ENCODE measurements at regions not wholly inside any gene's neighbourhood (a gene's known extent, or its start where the extent isn't known, plus 50 kb on each side); places are given as distances from the start of the nearest gene placed in this dataset.
"Not testable (repeated sequence)": the region's sequence is repeated elsewhere in the genome, so short reads cannot be mapped to it uniquely, and the experiment has no call there.

- DNase-seq (ENCODE audit: low read depth in 2 of 2): no peak
These were observed 979.5 kb upstream of the FAM98A start for GRCh38 chr2:34578641-34579040.

- no peak for DNase-seq (ENCODE audit: low read depth in 2 of 2)
These were observed 971.3 kb upstream of the FAM98A start for GRCh38 chr2:34570266-34570872.

- DNase-seq (ENCODE audit: low read depth in 2 of 2): no peak
These were observed 968.0 kb upstream of the FAM98A start for GRCh38 chr2:34567128-34567527.

- DNase-seq (ENCODE audit: low read depth in 2 of 2): no peak
These were observed 953.2 kb upstream of the FAM98A start for GRCh38 chr2:34552337-34552736.

- no peak for DNase-seq (ENCODE audit: low read depth in 2 of 2)
These were observed 950.7 kb upstream of the FAM98A start for GRCh38 chr2:34549710-34550345.

GRCh38 chr2:34547900-34548299, 948.8 kb upstream of the FAM98A start:
- no peak for DNase-seq (ENCODE audit: low read depth in 2 of 2)

- DNase-seq (ENCODE audit: low read depth in 2 of 2): no peak
These were observed 948.2 kb upstream of the FAM98A start for GRCh38 chr2:34547340-34547739.

GRCh38 chr2:34545486-34546136, 946.5 kb upstream of the FAM98A start:
- DNase-seq (ENCODE audit: low read depth in 2 of 2): no peak

- DNase-seq (ENCODE audit: low read depth in 2 of 2): no peak
These were observed 935.7 kb upstream of the FAM98A start for GRCh38 chr2:34534761-34535160.

GRCh38 chr2:34534341-34534740, 935.2 kb upstream of the FAM98A start:
- DNase-seq (ENCODE audit: low read depth in 2 of 2): no peak

GRCh38 chr2:34533585-34534183, 934.6 kb upstream of the FAM98A start:
- DNase-seq (ENCODE audit: low read depth in 2 of 2): no peak

GRCh38 chr2:34529965-34530364, 930.9 kb upstream of the FAM98A start:
- no peak for DNase-seq (ENCODE audit: low read depth in 2 of 2)

GRCh38 chr2:34523958-34524514, 924.9 kb upstream of the FAM98A start:
- no peak for DNase-seq (ENCODE audit: low read depth in 2 of 2)

- DNase-seq (ENCODE audit: low read depth in 2 of 2): no peak
These were observed 920.6 kb upstream of the FAM98A start for GRCh38 chr2:34519659-34520058.

- DNase-seq (ENCODE audit: low read depth in 2 of 2): no peak
These were observed 899.5 kb upstream of the FAM98A start for GRCh38 chr2:34498561-34498960.

GRCh38 chr2:34494192-34494591, 895.1 kb upstream of the FAM98A start:
- DNase-seq (ENCODE audit: low read depth in 2 of 2): not testable (repeated sequence)

- no peak for DNase-seq (ENCODE audit: low read depth in 2 of 2)
These were observed 893.7 kb upstream of the FAM98A start for GRCh38 chr2:34492561-34493455.

GRCh38 chr2:34486965-34487364, 887.9 kb upstream of the FAM98A start:
- DNase-seq (ENCODE audit: low read depth in 2 of 2): no peak

GRCh38 chr2:34481542-34481941, 882.4 kb upstream of the FAM98A start:
- no peak for DNase-seq (ENCODE audit: low read depth in 2 of 2)

GRCh38 chr2:34480366-34480765, 881.3 kb upstream of the FAM98A start:
- no peak for DNase-seq (ENCODE audit: low read depth in 2 of 2)

GRCh38 chr2:34475156-34475555, 876.1 kb upstream of the FAM98A start:
- DNase-seq (ENCODE audit: low read depth in 2 of 2): no peak

- no peak for DNase-seq (ENCODE audit: low read depth in 2 of 2)
These were observed 875.5 kb upstream of the FAM98A start for GRCh38 chr2:34474646-34475045.

All from stimulated activated CD4-positive, alpha-beta T cell treated with anti-CD3 and anti-CD28 coated beads, Interleukin-4, amount 100 ng/mL, for 48 hours (primary cell).